NT2/D1 (cell line): ENCODE measurements at regions not wholly inside any gene's neighbourhood (a gene's known extent, or its start where the extent isn't known, plus 50 kb on each side); places are given as distances from the start of the nearest gene placed in this dataset.

Experiments
- SUZ12 ChIP-seq: IDR thresholded peaks from 2 replicates; pipeline ENCODE4 v1.6.1; 2011; ENCODE audit not compliant: insufficient read length, insufficient read depth; ENCODE audit errors: extremely low read depth
- ZNF274 ChIP-seq: IDR thresholded peaks from 2 replicates; pipeline ENCODE4 v1.6.1; 2011; ENCODE audit warnings: mild to moderate bottlenecking, low read depth, low read length

- TF ChIP-seq ZNF274 (no peak), SUZ12 (no peak)
Observed at GRCh38 chr3:30467596-30468238, 138.7 kb upstream of the TGFBR2 start.
